Lower leg skin (tissue), 4 donors: ENCODE measurements at regions not wholly inside any gene's neighbourhood (a gene's known extent, or its start where the extent isn't known, plus 50 kb on each side); places are given as distances from the start of the nearest gene placed in this dataset.

Experiments used
- DNase-seq, 2 donors: peaks; one replicate each; pipeline ENCODE4 v3.0.0-alpha.2; 2019; ENCODE audit warnings: low spot score in 2 of 2
- H3K4me3 ChIP-seq: fragments of 200-600 bp; sonication (generic); 2 replicates; pipeline ENCODE4 v1.5.1; 2017; ENCODE audit warnings: mild to moderate bottlenecking, low read depth; ENCODE audit not compliant: poor library complexity, severe bottlenecking
- CTCF ChIP-seq, 3 donors: fragments of 450-650 bp; IDR thresholded peaks; one replicate each; pipeline ENCODE4 v1.5.1; 2016; ENCODE audit warnings: antibody characterized with exemption in 3 of 3, mild to moderate bottlenecking in 3 of 3, moderate library complexity in 2 of 3
- POLR2A ChIP-seq, 2 donors: fragments of 450-650 bp; IDR thresholded peaks; one replicate each; pipeline ENCODE4 v1.6.1; 2016 to 2017; ENCODE audit warnings: antibody characterized with exemption in 2 of 2, mild to moderate bottlenecking in 1 of 2, moderate library complexity in 1 of 2
- WGBS, 2 donors: methylation state at CpG; one replicate each; pipeline ENCODE4 v1.1.5; 2018; 5-methylcytosine and 5-hydroxymethylcytosine counted together
- intact Hi-C: fragments of 100-400 bp; cut with DNase I; formaldehyde crosslinking; loops from one replicate; pipeline ENCODE4 v1.15.0; 2023; ENCODE audit warnings: low total_unique reads

DNA sequence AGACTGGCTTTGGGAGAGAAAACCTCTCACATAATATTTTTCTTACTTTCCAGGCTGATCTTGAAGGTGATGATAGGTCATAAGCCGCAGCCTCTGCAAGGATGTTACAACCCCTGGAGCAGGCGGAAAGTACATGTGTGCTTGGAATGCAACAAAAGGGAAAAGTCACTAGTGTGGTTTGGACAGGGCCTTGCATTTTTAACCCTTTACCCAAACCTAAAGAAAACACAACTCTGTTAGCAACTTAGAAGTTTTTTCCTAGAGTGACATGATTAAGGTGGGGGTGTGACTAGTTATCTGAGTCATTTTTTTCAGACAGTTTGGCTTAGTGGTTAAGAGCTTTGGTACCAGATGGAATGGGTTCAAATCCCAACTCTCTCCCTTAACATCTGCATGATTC is 97.0 kb downstream of the TMEM30B start:
- intact Hi-C loops = no loop called here

DNA sequence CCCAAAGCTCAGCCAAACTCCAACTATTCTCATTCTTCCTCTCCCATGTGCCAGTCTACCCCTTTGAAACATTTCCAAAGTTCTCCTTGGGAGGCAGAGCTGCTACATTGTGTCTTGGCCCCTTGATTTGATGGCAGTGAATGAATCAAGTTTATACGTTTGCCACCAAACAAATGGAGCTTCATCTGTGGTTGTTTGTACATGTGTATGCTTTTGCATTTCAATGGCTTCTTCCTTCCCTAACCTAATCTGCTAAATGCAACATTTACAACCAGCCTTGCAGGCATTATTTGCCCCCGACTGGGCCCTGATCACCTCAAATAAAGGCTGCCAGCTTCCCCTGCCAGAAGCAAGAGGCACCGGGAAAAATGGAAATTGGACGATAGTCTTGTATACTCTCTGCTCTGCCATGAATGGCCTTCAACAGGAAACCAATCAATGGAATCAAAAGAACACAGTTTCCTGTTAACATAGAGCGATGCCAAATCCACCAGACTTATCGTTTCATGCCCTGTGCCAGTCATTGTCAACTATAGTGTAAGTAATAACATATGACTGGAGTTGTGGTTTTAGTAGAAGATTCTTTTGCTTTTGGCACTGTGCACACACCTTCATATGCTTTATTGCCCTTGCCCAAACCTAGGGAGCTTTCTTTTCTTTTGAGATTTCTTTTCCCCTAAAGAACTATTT is 97.8 kb downstream of the TMEM30B start:
- 47 to 53% methylated on average over 6 of the region's 6 CpGs for WGBS, 2 donors
- DNase-seq = no peak
- TF ChIP-seq CTCF (IDR thresholded peaks at IDR 0.05) = no peak
- TF ChIP-seq POLR2A (IDR thresholded peaks at IDR 0.05) = no peak
- intact Hi-C loops = no loop called here
- H3K4me3 ChIP-seq = no peak overlapping the region

More for the DNA sequence above, 97.0 kb downstream of the TMEM30B start:
- no peak overlapping the region for H3K4me3 ChIP-seq
- no peak for TF ChIP-seq POLR2A (IDR thresholded peaks at IDR 0.05)
- no peak for TF ChIP-seq CTCF (IDR thresholded peaks at IDR 0.05)
- WGBS, 2 donors = 51 to 53% methylated on average over 2 of the region's 2 CpGs
- DNase-seq = no peak

GRCh38 chr14:61179796-61180398 is 101.2 kb downstream of the TMEM30B start:
- intact Hi-C loops = no loop called here
- no peak for DNase-seq
- TF ChIP-seq CTCF (IDR thresholded peaks at IDR 0.05) (no peak), POLR2A (IDR thresholded peaks at IDR 0.05) (no peak)
- H3K4me3 ChIP-seq = no peak overlapping the region
- 93 to 95% methylated on average over 7 of the region's 7 CpGs for WGBS, 2 donors

DNA sequence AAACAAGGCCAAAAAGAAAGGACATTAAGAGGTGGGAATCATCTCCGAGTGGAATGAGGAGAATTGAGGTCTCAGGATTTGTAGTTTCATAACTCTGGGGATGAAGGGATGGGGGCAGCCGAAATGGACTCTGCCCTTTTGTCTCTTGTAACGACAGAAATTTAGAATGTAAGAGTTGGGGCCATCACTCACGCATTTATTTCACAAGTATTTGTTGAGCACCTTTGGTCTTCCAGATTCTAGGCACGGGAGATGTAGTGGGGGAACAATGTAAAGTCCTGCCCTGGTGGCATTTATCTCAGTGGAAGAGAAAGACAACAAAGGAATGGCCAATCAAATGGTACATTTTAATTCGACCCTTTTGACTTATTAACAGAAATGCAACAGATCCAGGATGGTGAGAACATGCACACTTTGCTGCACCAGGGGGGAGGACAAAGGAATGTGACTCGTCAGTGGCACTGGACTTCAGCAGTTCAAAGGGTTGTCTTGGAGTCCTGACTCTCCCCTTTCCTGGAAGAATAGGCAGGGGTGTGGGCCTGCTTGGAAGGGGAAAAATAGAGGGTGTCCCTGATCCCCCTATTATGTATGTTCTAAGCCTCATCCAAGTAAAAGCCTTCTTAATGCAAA is 102.0 kb downstream of the TMEM30B start:
- no peak for DNase-seq
- 79 to 83% methylated on average over 7 of the region's 7 CpGs for WGBS, 2 donors
- H3K4me3 ChIP-seq = no peak overlapping the region
- TF ChIP-seq CTCF (IDR thresholded peaks at IDR 0.05) (no peak), POLR2A (IDR thresholded peaks at IDR 0.05) (no peak)
- intact Hi-C loops = no loop called here

- no peak for TF ChIP-seq POLR2A (IDR thresholded peaks at IDR 0.05)
- TF ChIP-seq CTCF (IDR thresholded peaks at IDR 0.05) = no peak
- no peak overlapping the region for H3K4me3 ChIP-seq
- 62 to 66% methylated on average over 7 of the region's 7 CpGs for WGBS, 2 donors
- intact Hi-C loops = no loop called here
- no peak for DNase-seq
These were observed 102.7 kb downstream of the TMEM30B start for GRCh38 chr14:61178226-61179060.
